ENCODE measurements at regions not wholly inside any gene's neighbourhood (a gene's known extent, or its start where the extent isn't known, plus 50 kb on each side); places are given as distances from the start of the nearest gene placed in this dataset.

- TF ChIP-seq CTCF (IDR thresholded peaks at IDR 0.05): no peak
Measured at GRCh38 chr4:22062676-22063075, 114.1 kb upstream of the KCNIP4 start.

GRCh38 chr4:22055954-22056353, 107.4 kb upstream of the KCNIP4 start:
- TF ChIP-seq CTCF (IDR thresholded peaks at IDR 0.05): no peak

GRCh38 chr4:22052076-22052475, 103.5 kb upstream of the KCNIP4 start:
- TF ChIP-seq CTCF (IDR thresholded peaks at IDR 0.05): no peak

GRCh38 chr4:22048323-22048722, 99.8 kb upstream of the KCNIP4 start:
- no peak for TF ChIP-seq CTCF (IDR thresholded peaks at IDR 0.05)

- no peak for TF ChIP-seq CTCF (IDR thresholded peaks at IDR 0.05)
Measured at GRCh38 chr4:22047793-22048192, 99.2 kb upstream of the KCNIP4 start.

GRCh38 chr4:22045051-22045630, 96.6 kb upstream of the KCNIP4 start:
- TF ChIP-seq CTCF (IDR thresholded peaks at IDR 0.05): no peak

GRCh38 chr4:22031423-22031822, 82.9 kb upstream of the KCNIP4 start:
- TF ChIP-seq CTCF (IDR thresholded peaks at IDR 0.05): no peak

GRCh38 chr4:22030881-22031280, 82.3 kb upstream of the KCNIP4 start:
- TF ChIP-seq CTCF (IDR thresholded peaks at IDR 0.05): no peak

Measured in LNCAP (cell line).